Vagina (tissue), 2 donors: ENCODE measurements at regions not wholly inside any gene's neighbourhood (a gene's known extent, or its start where the extent isn't known, plus 50 kb on each side); places are given as distances from the start of the nearest gene placed in this dataset.

Source experiments
- POLR2A ChIP-seq, 2 donors: fragments of 450-650 bp; IDR thresholded peaks; one replicate each; pipeline ENCODE4 v1.6.1; 2017; ENCODE audit warnings: antibody characterized with exemption in 2 of 2, mild to moderate bottlenecking in 2 of 2, moderate library complexity in 2 of 2
- TF ChIP-seq, protein P1 (sequence below), 3 experiments: fragments of 450-650 bp in 2 of 3; fragments of 200-600 bp in 1 of 3; sonication (generic) in 1 of 3; IDR thresholded peaks; one replicate each; pipeline ENCODE4 v1.5.1; 2017 to 2019; ENCODE audit warnings: antibody characterized with exemption in 3 of 3, mild to moderate bottlenecking in 2 of 3, moderate library complexity in 2 of 3

DNA sequence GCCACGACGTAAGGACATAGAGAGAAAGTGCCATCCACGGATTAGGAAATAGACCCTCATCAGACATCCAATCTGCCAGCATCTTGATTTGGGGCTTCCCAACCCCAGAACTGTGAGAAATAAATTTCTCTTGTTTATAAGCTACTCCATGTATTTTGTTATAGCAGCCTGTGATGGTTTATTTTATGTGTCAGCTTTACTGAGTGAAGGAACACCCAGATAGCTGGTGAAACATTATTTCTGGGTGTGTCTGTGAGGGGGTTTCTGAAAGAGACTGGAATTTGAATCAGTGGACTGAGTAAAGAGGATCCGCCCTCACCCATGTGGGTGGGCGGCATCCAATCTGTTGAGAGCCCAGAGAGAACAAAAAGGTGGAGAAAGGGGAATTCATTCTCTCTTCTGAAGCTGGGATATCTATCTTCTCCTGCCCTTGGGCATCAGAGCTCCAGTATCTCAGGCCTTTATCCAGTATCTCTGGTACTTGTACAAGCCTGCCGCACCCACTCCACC lies 131.5 kb upstream of the ANKFN1 start:
- TF ChIP-seq, protein P1, sequence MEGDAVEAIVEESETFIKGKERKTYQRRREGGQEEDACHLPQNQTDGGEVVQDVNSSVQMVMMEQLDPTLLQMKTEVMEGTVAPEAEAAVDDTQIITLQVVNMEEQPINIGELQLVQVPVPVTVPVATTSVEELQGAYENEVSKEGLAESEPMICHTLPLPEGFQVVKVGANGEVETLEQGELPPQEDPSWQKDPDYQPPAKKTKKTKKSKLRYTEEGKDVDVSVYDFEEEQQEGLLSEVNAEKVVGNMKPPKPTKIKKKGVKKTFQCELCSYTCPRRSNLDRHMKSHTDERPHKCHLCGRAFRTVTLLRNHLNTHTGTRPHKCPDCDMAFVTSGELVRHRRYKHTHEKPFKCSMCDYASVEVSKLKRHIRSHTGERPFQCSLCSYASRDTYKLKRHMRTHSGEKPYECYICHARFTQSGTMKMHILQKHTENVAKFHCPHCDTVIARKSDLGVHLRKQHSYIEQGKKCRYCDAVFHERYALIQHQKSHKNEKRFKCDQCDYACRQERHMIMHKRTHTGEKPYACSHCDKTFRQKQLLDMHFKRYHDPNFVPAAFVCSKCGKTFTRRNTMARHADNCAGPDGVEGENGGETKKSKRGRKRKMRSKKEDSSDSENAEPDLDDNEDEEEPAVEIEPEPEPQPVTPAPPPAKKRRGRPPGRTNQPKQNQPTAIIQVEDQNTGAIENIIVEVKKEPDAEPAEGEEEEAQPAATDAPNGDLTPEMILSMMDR (IDR thresholded peaks at IDR 0.05): no peak
- TF ChIP-seq POLR2A (IDR thresholded peaks at IDR 0.05): no peak
